SK-N-SH (cell line): ENCODE measurements at regions not wholly inside any gene's neighbourhood (a gene's known extent, or its start where the extent isn't known, plus 50 kb on each side); places are given as distances from the start of the nearest gene placed in this dataset.
"Not testable (repeated sequence)": the region's sequence is repeated elsewhere in the genome, so short reads cannot be mapped to it uniquely, and the experiment has no call there.

Experiments
- CTCF ChIA-PET: fragments of 300-600, 350-600 bp; formaldehyde crosslinking; extraction: SDS; loops from one replicate; lab custom pipeline; 2021; lab: Yijun Ruan, JAX
- POLR2A ChIA-PET: fragments of 350-600 bp; sonication (Branson Sonifier 250); formaldehyde crosslinking; extraction: SDS; loops from one replicate; lab custom pipeline; 2020; ENCODE audit warnings: antibody characterized with exemption, inconsistent platforms; lab: Yijun Ruan, JAX
- DNase-seq: peaks from one replicate; pipeline ENCODE4 v3.0.0; 2012
- H2AFZ ChIP-seq: fragments of 200-600 bp; sonication (generic); 2 replicates; pipeline ENCODE4 v1.8.1; 2016; ENCODE audit warnings: antibody characterized with exemption, mild to moderate bottlenecking, low read depth
- H3F3A ChIP-seq: fragments of 200-600 bp; sonication (generic); replicated peaks from 2 replicates; pipeline ENCODE3; 2016; ENCODE audit warnings: antibody characterized with exemption, mild to moderate bottlenecking; ENCODE audit not compliant: insufficient read depth
- H3K27ac ChIP-seq, 2 experiments: fragments of 200-500 bp in 1 of 2; fragments of 200-600 bp in 1 of 2; sonication (Bioruptor generic) in 1 of 2; sonication (generic), shearing (Covaris generic) in 1 of 2; 2 replicates each; pipeline versions ENCODE4 v1.5.1 to v1.6.1; 2014 to 2016; ENCODE audit warnings: low read depth in 2 of 2, inconsistent platforms in 1 of 2, low read length in 1 of 2, mild to moderate bottlenecking in 1 of 2, mixed read lengths in 1 of 2
- H3K27me3 ChIP-seq: fragments of 200-600 bp; sonication (generic), shearing (Covaris generic); 2 replicates; pipeline ENCODE4 v1.6.1; 2016; ENCODE audit warnings: mixed run types; ENCODE audit not compliant: insufficient read depth
- H3K36me3 ChIP-seq, 2 experiments: fragments of 200-500 bp in 1 of 2; fragments of 200-600 bp in 1 of 2; sonication (Bioruptor generic) in 1 of 2; sonication (generic) in 1 of 2; replicated peaks in 1 of 2; 2 replicates each; pipeline versions ENCODE3 to v1.5.1; 2014 to 2016; ENCODE audit warnings: low read length in 1 of 2, mild to moderate bottlenecking in 1 of 2; ENCODE audit not compliant: insufficient read depth in 2 of 2, control insufficient read depth in 1 of 2
- H3K4me1 ChIP-seq, 2 experiments: fragments of 200-500 bp in 1 of 2; fragments of 200-600 bp in 1 of 2; sonication (Bioruptor generic) in 1 of 2; sonication (generic), shearing (Covaris generic) in 1 of 2; 2 replicates each; pipeline versions ENCODE4 v1.5.1 to v1.6.1; 2014 to 2016; ENCODE audit warnings: low read depth in 1 of 2, low read length in 1 of 2, mixed run types in 1 of 2; ENCODE audit not compliant: insufficient read depth in 2 of 2, control insufficient read depth in 1 of 2
- H3K4me2 ChIP-seq: fragments of 200-600 bp; sonication (generic), shearing (Covaris generic); 2 replicates; pipeline ENCODE4 v1.6.1; 2017; ENCODE audit warnings: mixed run types
- H3K4me3 ChIP-seq, 2 experiments: fragments of 200-500 bp in 1 of 2; fragments of 200-600 bp in 1 of 2; sonication (Bioruptor generic) in 1 of 2; sonication (generic), shearing (Covaris generic) in 1 of 2; 2 replicates each; pipeline versions ENCODE4 v1.5.1 to v1.8.1; 2014 to 2016; ENCODE audit warnings: low read depth in 2 of 2, inconsistent platforms in 1 of 2, low read length in 1 of 2, mild to moderate bottlenecking in 1 of 2, mixed read lengths in 1 of 2, moderate library complexity in 1 of 2
- H3K79me2 ChIP-seq: fragments of 200-600 bp; sonication (generic); 2 replicates; pipeline ENCODE4 v1.8.1; 2017; ENCODE audit warnings: mild to moderate bottlenecking; ENCODE audit not compliant: insufficient read depth
- H3K9ac ChIP-seq: fragments of 200-600 bp; sonication (generic); 2 replicates; pipeline ENCODE4 v1.6.1; 2017; ENCODE audit warnings: mixed run types
- H3K9me2 ChIP-seq: fragments of 200-600 bp; sonication (generic); 2 replicates; pipeline ENCODE4 v1.6.1; 2017; ENCODE audit warnings: mixed run types
- H3K9me3 ChIP-seq: fragments of 200-600 bp; sonication (generic); 2 replicates; pipeline ENCODE4 v1.6.1; 2017; ENCODE audit warnings: mixed run types, mild to moderate bottlenecking, moderate library complexity
- H4K20me1 ChIP-seq: fragments of 200-600 bp; sonication (generic); 2 replicates; pipeline ENCODE4 v1.6.1; 2017; ENCODE audit warnings: mild to moderate bottlenecking, mixed run types; ENCODE audit not compliant: insufficient read depth
- EZH2phosphoT487 ChIP-seq: fragments of 200-600 bp; sonication (generic); IDR thresholded peaks from 2 replicates; pipeline ENCODE4 v1.6.1; 2017; ENCODE audit warnings: low read depth, mixed run types, mild to moderate bottlenecking, antibody characterized with exemption, moderate library complexity, borderline replicate concordance
- FOSL2 ChIP-seq: IDR thresholded peaks from 2 replicates; pipeline ENCODE4 v1.4.0; 2012; ENCODE audit warnings: low read depth, mild to moderate bottlenecking, moderate library complexity, borderline replicate concordance
- FOXJ3 ChIP-seq: sonication (generic); formaldehyde crosslinking; IDR thresholded peaks from 2 replicates; pipeline ENCODE4 v1.5.1; 2020; ENCODE audit warnings: mild to moderate bottlenecking, missing genetic modification reagents
- FOXM1 ChIP-seq: IDR thresholded peaks from 2 replicates; pipeline ENCODE4 v1.4.0; 2012; ENCODE audit warnings: low read depth, mild to moderate bottlenecking
- GABPA ChIP-seq: IDR thresholded peaks from 2 replicates; pipeline ENCODE4 v1.4.0; 2012; ENCODE audit warnings: low read depth, mild to moderate bottlenecking
- JUND ChIP-seq: IDR thresholded peaks from 2 replicates; pipeline ENCODE4 v1.4.0; 2012
- MXI1 ChIP-seq: IDR thresholded peaks from 2 replicates; pipeline ENCODE4 v1.6.1; 2012; ENCODE audit warnings: mild to moderate bottlenecking, low read depth, low read length, improper control_type of control experiment
- NFIC ChIP-seq: IDR thresholded peaks from 2 replicates; pipeline ENCODE4 v1.4.0; 2012; ENCODE audit warnings: borderline replicate concordance
- POLR2AphosphoS5 ChIP-seq: IDR thresholded peaks from 2 replicates; pipeline ENCODE4 v1.6.1; 2012; ENCODE audit warnings: low read depth, low read length
- RAD21 ChIP-seq: IDR thresholded peaks from 2 replicates; pipeline ENCODE4 v1.6.1; 2012; ENCODE audit warnings: mild to moderate bottlenecking, low read length
- TCF12 ChIP-seq: IDR thresholded peaks from 2 replicates; pipeline ENCODE4 v1.4.0; 2012
- YY1 ChIP-seq: IDR thresholded peaks from 2 replicates; pipeline ENCODE4 v1.4.0; 2012; ENCODE audit warnings: low read depth, mild to moderate bottlenecking
- WGBS: methylation state at CpG from one replicate; pipeline ENCODE4 v1.1.6; 2017; ENCODE audit warnings: low lambda C conversion rate; 5-methylcytosine and 5-hydroxymethylcytosine counted together
- TF ChIP-seq, protein P1 (sequence below): IDR thresholded peaks from 2 replicates; pipeline ENCODE4 v1.4.0; 2012; ENCODE audit warnings: low read depth, borderline replicate concordance

DNA sequence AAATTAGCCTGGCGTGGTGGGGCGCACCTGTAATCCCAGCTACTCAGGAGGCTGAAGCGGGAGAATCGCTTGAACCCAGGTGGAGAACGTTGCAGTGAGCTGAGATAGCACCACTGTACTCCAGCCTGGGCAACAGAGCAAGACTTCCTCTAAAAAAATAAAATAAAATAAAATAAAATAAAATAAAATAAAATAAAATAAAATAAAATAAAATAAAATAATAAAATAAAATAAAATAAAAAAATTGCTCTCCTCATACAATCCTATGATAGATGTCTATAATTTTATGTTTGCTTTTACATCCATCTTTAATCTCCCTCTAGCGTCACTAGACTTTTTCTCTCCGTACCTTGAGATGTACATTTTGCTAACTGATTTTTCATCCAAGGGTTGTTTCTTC lies 51.8 kb upstream of the CPSF6 start:
- H3K9ac ChIP-seq, H3K4me2 ChIP-seq, H3K4me3 ChIP-seq, H3K27ac ChIP-seq, DNase-seq, H4K20me1 ChIP-seq, H2AFZ ChIP-seq, H3K9me2 ChIP-seq, H3F3A ChIP-seq, POLR2A ChIA-PET, H3K79me2 ChIP-seq, H3K36me3 ChIP-seq, H3K4me1 ChIP-seq, H3K27me3 ChIP-seq: not testable (repeated sequence)
- CTCF ChIA-PET = interaction anchor here (1.0 to 1.6 kb wide), 2 partner anchors 8 to 32 kb away, joined by 3 to 4 read pairs; no protein-coding TSS in a partner anchor
- peaks cover 24% of the 10 kb centered on the region for H3K9me3 ChIP-seq
- 27% methylated on average over 7 of the region's 7 CpGs for WGBS

DNA sequence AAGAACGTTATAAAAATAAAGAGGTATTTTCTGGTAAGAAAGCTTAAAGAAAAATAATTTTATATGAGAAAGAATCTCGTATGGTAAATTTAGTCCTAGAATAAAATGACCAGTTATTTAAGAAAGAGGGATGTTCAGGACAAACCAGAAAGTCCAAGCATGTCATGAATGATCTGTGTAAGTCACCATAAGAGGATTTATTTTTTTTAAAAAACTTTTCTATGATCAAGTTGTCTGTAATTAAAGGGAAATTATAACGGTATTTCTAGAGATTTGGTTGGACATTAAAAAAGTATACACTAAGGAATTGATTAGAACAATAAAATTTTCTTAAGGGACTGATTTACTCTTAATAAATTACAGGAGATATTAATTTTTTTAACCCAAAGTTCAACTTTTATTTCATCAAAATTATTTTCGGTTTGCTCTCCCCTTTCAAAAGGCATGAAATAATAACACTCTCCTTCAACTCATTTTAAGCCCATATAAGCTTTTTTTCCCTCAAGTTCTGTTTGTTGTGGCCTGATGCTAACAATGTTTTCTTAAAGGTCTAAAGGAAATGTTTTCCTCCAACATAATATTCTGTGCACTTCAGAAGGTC lies 49.9 kb upstream of the CPSF6 start:
- Histone ChIP-seq H4K20me1 (no peaks in the 10 kb centered on the region), H3K9ac (no peak overlapping the region), H3K4me2 (no peak overlapping the region), H3K79me2 (no peaks in the 10 kb centered on the region), H3K4me1 (no peaks in the 10 kb centered on the region), H3K27me3 (no peaks in the 10 kb centered on the region), H3K9me3 (peaks cover 24% of the 10 kb centered on the region), H2AFZ (no peak overlapping the region), H3F3A (no peaks in the 10 kb centered on the region), H3K36me3 (peaks cover 0 to 3% of the 10 kb centered on the region in 2 experiments), H3K4me3 (no peak overlapping the region), H3K27ac (no peak overlapping the region), H3K9me2 (no peaks in the 10 kb centered on the region)
- ChIA-PET POLR2A (no interaction called here), CTCF (interaction anchor here (0.7 to 1.6 kb wide), 2 partner anchors 10 to 19 kb away, joined by 3 to 4 read pairs; no protein-coding TSS in a partner anchor)
- WGBS = 2% methylated on average over 4 of the region's 4 CpGs
- TF ChIP-seq NFIC = no peak
- TF ChIP-seq FOXJ3 (CRISPR knock-in tag) = no peak
- no peak for TF ChIP-seq RAD21
- no peak for TF ChIP-seq JUND
- no peak for TF ChIP-seq MXI1
- no peak for TF ChIP-seq YY1
- TF ChIP-seq FOSL2 = no peak
- TF ChIP-seq POLR2AphosphoS5 = no peak
- no peak for TF ChIP-seq FOXM1
- TF ChIP-seq, protein P1, sequence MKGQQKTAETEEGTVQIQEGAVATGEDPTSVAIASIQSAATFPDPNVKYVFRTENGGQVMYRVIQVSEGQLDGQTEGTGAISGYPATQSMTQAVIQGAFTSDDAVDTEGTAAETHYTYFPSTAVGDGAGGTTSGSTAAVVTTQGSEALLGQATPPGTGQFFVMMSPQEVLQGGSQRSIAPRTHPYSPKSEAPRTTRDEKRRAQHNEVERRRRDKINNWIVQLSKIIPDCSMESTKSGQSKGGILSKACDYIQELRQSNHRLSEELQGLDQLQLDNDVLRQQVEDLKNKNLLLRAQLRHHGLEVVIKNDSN = no peak
- no peak for TF ChIP-seq TCF12
- TF ChIP-seq GABPA = no peak
- TF ChIP-seq EZH2phosphoT487 = no peak
- DNase-seq = no peak
